ENCODE measurements at regions not wholly inside any gene's neighbourhood (a gene's known extent, or its start where the extent isn't known, plus 50 kb on each side); places are given as distances from the start of the nearest gene placed in this dataset.

DNA sequence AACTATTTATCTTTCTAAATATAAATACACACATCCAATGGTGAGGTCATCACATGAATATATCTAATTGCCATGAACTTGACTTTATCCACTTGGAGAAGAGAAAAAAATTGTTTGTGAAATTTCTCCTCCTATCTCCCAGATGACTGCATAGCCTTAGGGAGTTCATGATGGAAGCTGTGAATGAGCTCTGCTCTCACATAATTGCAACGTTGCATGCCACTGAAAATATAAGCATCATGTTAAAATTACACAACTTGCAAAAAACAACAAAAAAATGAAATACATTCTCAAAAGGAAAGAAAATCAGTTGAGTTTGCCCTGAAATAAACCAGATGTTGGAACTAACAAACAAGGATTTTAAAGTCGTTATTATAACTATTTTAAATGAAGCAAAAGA is 50.6 kb upstream of the OSR1 start:
- Histone ChIP-seq H3K4me3 (ENCODE audit: low read length) (no peak overlapping the region), H3K27me3 (replicated peaks; ENCODE audit: insufficient read depth, low read length) (no peaks in the 10 kb centered on the region), H3K9ac (ENCODE audit: low read length) (no peak overlapping the region), H3K4me2 (ENCODE audit: low read depth, low read length) (no peak overlapping the region), H3K4me1 (ENCODE audit: low read length) (no peaks in the 10 kb centered on the region), H3F3A (ENCODE audit: insufficient read depth, low read length) (no peaks in the 10 kb centered on the region), H3K9me3 (replicated peaks; ENCODE audit: insufficient read depth, low read length) (no peaks in the 10 kb centered on the region), H3K27ac (ENCODE audit: low read length) (no peak overlapping the region), H4K20me1 (ENCODE audit: insufficient read depth, low read length) (no peaks in the 10 kb centered on the region), H3K9me2 (replicated peaks; ENCODE audit: insufficient read depth, low read length) (no peaks in the 10 kb centered on the region), H3K36me3 (replicated peaks; ENCODE audit: insufficient read depth, low read length) (no peaks in the 10 kb centered on the region), H2AFZ (ENCODE audit: low read length) (no peak overlapping the region), H3K79me2 (ENCODE audit: low read length) (no peaks in the 10 kb centered on the region)
- no peak for TF ChIP-seq EZH2phosphoT487 (IDR thresholded peaks at IDR 0.05; ENCODE audit: low read length)
- no peak for DNase-seq

GRCh38 chr2:19408592-19408991 is 50.2 kb upstream of the OSR1 start:
- Histone ChIP-seq H3K4me2 (ENCODE audit: low read depth, low read length) (no peak overlapping the region), H3F3A (ENCODE audit: insufficient read depth, low read length) (no peaks in the 10 kb centered on the region), H3K79me2 (ENCODE audit: low read length) (no peaks in the 10 kb centered on the region), H4K20me1 (ENCODE audit: insufficient read depth, low read length) (no peaks in the 10 kb centered on the region), H3K4me3 (ENCODE audit: low read length) (no peak overlapping the region), H3K27ac (ENCODE audit: low read length) (no peak overlapping the region), H3K9ac (ENCODE audit: low read length) (no peak overlapping the region), H3K36me3 (replicated peaks; ENCODE audit: insufficient read depth, low read length) (no peaks in the 10 kb centered on the region), H3K4me1 (ENCODE audit: low read length) (no peaks in the 10 kb centered on the region), H3K9me2 (replicated peaks; ENCODE audit: insufficient read depth, low read length) (no peaks in the 10 kb centered on the region), H3K9me3 (replicated peaks; ENCODE audit: insufficient read depth, low read length) (no peaks in the 10 kb centered on the region), H2AFZ (ENCODE audit: low read length) (no peak overlapping the region), H3K27me3 (replicated peaks; ENCODE audit: insufficient read depth, low read length) (no peaks in the 10 kb centered on the region)
- TF ChIP-seq, protein P1, sequence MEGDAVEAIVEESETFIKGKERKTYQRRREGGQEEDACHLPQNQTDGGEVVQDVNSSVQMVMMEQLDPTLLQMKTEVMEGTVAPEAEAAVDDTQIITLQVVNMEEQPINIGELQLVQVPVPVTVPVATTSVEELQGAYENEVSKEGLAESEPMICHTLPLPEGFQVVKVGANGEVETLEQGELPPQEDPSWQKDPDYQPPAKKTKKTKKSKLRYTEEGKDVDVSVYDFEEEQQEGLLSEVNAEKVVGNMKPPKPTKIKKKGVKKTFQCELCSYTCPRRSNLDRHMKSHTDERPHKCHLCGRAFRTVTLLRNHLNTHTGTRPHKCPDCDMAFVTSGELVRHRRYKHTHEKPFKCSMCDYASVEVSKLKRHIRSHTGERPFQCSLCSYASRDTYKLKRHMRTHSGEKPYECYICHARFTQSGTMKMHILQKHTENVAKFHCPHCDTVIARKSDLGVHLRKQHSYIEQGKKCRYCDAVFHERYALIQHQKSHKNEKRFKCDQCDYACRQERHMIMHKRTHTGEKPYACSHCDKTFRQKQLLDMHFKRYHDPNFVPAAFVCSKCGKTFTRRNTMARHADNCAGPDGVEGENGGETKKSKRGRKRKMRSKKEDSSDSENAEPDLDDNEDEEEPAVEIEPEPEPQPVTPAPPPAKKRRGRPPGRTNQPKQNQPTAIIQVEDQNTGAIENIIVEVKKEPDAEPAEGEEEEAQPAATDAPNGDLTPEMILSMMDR (IDR thresholded peaks at IDR 0.05; ENCODE audit: low read length): no peak
- TF ChIP-seq EZH2phosphoT487 (IDR thresholded peaks at IDR 0.05; ENCODE audit: low read length): no peak
- no peak for TF ChIP-seq EZH2 (optimal IDR thresholded peaks at IDR 0.05; ENCODE audit: low read depth, low read length)
- DNase-seq: no peak

Measured in MM.1S (cell line).